Activated CD4-positive, alpha-beta memory T cell treated with anti-CD3 and anti-CD28 coated beads, Interleukin-2, amount 10 ng/mL, durations not matched to agents 7 days and 5 days (primary cell): ENCODE measurements at regions not wholly inside any gene's neighbourhood (a gene's known extent, or its start where the extent isn't known, plus 50 kb on each side); places are given as distances from the start of the nearest gene placed in this dataset.

Experiments used
- CTCF ChIA-PET: fragments of 350-600 bp; sonication (Branson Sonifier 250); formaldehyde crosslinking; loops from one replicate; lab custom pipeline; 2021; ENCODE audit warnings: antibody characterized with exemption, inconsistent platforms; lab: Charles Lee
- POLR2A ChIA-PET: fragments of 350-600 bp; sonication (Branson Sonifier 250); formaldehyde crosslinking; loops from one replicate; lab custom pipeline; 2021; ENCODE audit warnings: antibody characterized with exemption; lab: Charles Lee
- DNase-seq: peaks from one replicate; pipeline ENCODE4 v3.0.0-alpha.2; 2020
- H3K27ac Mint-ChIP-seq: one replicate; pipeline ENCODE4 v1.8.0; 2021; ENCODE audit warnings: mild to moderate bottlenecking, mixed read lengths
- H3K27me3 Mint-ChIP-seq: one replicate; pipeline ENCODE4 v1.8.0; 2021; ENCODE audit warnings: mixed read lengths
- H3K36me3 Mint-ChIP-seq: one replicate; pipeline ENCODE4 v1.8.0; 2021; ENCODE audit warnings: low read depth, mixed read lengths
- H3K4me1 Mint-ChIP-seq: one replicate; pipeline ENCODE4 v1.8.0; 2021; ENCODE audit warnings: mixed read lengths
- H3K4me3 Mint-ChIP-seq: one replicate; pipeline ENCODE4 v1.8.0; 2021; ENCODE audit warnings: mild to moderate bottlenecking, mixed read lengths
- H3K9me3 Mint-ChIP-seq: one replicate; pipeline ENCODE4 v1.8.0; 2021; ENCODE audit warnings: mixed read lengths

- Mint-ChIP-seq H3K4me1 (peaks cover 40% of the 10 kb centered on the region), H3K4me3 (no peak overlapping the region), H3K27ac (no peak overlapping the region), H3K9me3 (peaks cover 16% of the 10 kb centered on the region), H3K36me3 (peaks cover 82% of the 10 kb centered on the region), H3K27me3 (no peaks in the 10 kb centered on the region)
- no peak for DNase-seq
- POLR2A ChIA-PET, result interaction anchor here (1.3 kb wide), 1 partner anchor 11 kb away, joined by 3 read pairs; no protein-coding TSS in a partner anchor
- CTCF ChIA-PET, result interaction anchor here (0.9 kb wide), 1 partner anchor 11 kb away, joined by 3 read pairs; no protein-coding TSS in a partner anchor
These were observed 241.5 kb downstream of the AUH start for GRCh38 chr9:91120200-91120599.

GRCh38 chr9:91122755-91123154 lies 239.0 kb downstream of the AUH start:
- peaks cover 85% of the 10 kb centered on the region for H3K36me3 Mint-ChIP-seq
- peaks cover 20% of the 10 kb centered on the region for H3K9me3 Mint-ChIP-seq
- H3K4me1 Mint-ChIP-seq, result peaks cover 26% of the 10 kb centered on the region
- no peak overlapping the region for H3K4me3 Mint-ChIP-seq
- no peaks in the 10 kb centered on the region for H3K27me3 Mint-ChIP-seq
- no peak overlapping the region for H3K27ac Mint-ChIP-seq
- no peak for DNase-seq
- POLR2A ChIA-PET, result interaction anchor here (1.0 kb wide), 1 partner anchor 9 kb away, joined by 3 read pairs; no protein-coding TSS in a partner anchor
- CTCF ChIA-PET, result interaction anchor here (1.6 kb wide), 1 partner anchor 208 kb away, joined by 3 read pairs; no protein-coding TSS in a partner anchor

GRCh38 chr9:91126761-91127445 lies 234.8 kb downstream of the AUH start:
- POLR2A ChIA-PET, result interaction anchor here (0.9 to 5.5 kb wide), 3 partner anchors 26 to 296 kb away, joined by 3 to 39 read pairs (median 16); partner anchors contain the start of gene NFIL3
- H3K36me3 Mint-ChIP-seq, result peaks cover 93% of the 10 kb centered on the region

GRCh38 chr9:91127653-91128052 lies 234.1 kb downstream of the AUH start:
- peaks cover 46% of the 10 kb centered on the region for H3K4me1 Mint-ChIP-seq
- H3K4me3 Mint-ChIP-seq, result no peak overlapping the region
- peaks cover 93% of the 10 kb centered on the region for H3K36me3 Mint-ChIP-seq
- H3K9me3 Mint-ChIP-seq, result peaks cover 13% of the 10 kb centered on the region
- no peaks in the 10 kb centered on the region for H3K27me3 Mint-ChIP-seq
- CTCF ChIA-PET, result no interaction called here
- POLR2A ChIA-PET, result interaction anchor here (0.9 to 5.5 kb wide), 3 partner anchors 25 to 295 kb away, joined by 3 to 39 read pairs (median 16); partner anchors contain the start of gene NFIL3
- no peak for DNase-seq
- no peak overlapping the region for H3K27ac Mint-ChIP-seq

More at GRCh38 chr9:91126761-91127445, 234.8 kb downstream of the AUH start:
- Mint-ChIP-seq H3K27me3 (no peaks in the 10 kb centered on the region), H3K4me1 (peaks cover 41% of the 10 kb centered on the region), H3K9me3 (peaks cover 18% of the 10 kb centered on the region), H3K27ac (no peak overlapping the region), H3K4me3 (no peak overlapping the region)
- CTCF ChIA-PET, result no interaction called here
- no peak for DNase-seq

GRCh38 chr9:91130796-91131318 lies 230.9 kb downstream of the AUH start:
- H3K27me3 Mint-ChIP-seq, result no peaks in the 10 kb centered on the region
- DNase-seq, result no peak
- H3K27ac Mint-ChIP-seq, result peak overlapping the region; percentile 99
- H3K4me1 Mint-ChIP-seq, result peaks cover 58% of the 10 kb centered on the region
- ChIA-PET CTCF (interaction anchor here (0.8 to 3.5 kb wide), 12 partner anchors 9 to 230 kb away, joined by 3 to 22 read pairs (median 4); no protein-coding TSS in a partner anchor), POLR2A (interaction anchor here (0.6 to 7.7 kb wide), 29 partner anchors 8 to 295 kb away, joined by 3 to 216 read pairs (median 5); partner anchors contain the start of genes AUH and NFIL3)
- H3K9me3 Mint-ChIP-seq, result peaks cover 10% of the 10 kb centered on the region
- H3K36me3 Mint-ChIP-seq, result peaks cover 90% of the 10 kb centered on the region
- peak overlapping the region; percentile 62 for H3K4me3 Mint-ChIP-seq

GRCh38 chr9:91131433-91131839 lies 230.3 kb downstream of the AUH start:
- Mint-ChIP-seq H3K4me3 (peak overlapping the region; percentile 62), H3K36me3 (peaks cover 90% of the 10 kb centered on the region), H3K9me3 (peaks cover 12% of the 10 kb centered on the region), H3K27me3 (no peaks in the 10 kb centered on the region), H3K4me1 (peaks cover 61% of the 10 kb centered on the region), H3K27ac (peak overlapping the region; percentile 99)
- ChIA-PET CTCF (interaction anchor here (0.8 to 3.5 kb wide), 13 partner anchors 9 to 229 kb away, joined by 3 to 22 read pairs (median 4); no protein-coding TSS in a partner anchor), POLR2A (interaction anchor here (0.6 to 7.7 kb wide), 30 partner anchors 9 to 294 kb away, joined by 3 to 216 read pairs (median 4); partner anchors contain the start of genes AUH and NFIL3)
- peak; percentile 90 for DNase-seq

GRCh38 chr9:91132576-91133073 lies 229.1 kb downstream of the AUH start:
- no peak for DNase-seq
- peaks cover 14% of the 10 kb centered on the region for H3K9me3 Mint-ChIP-seq
- no peaks in the 10 kb centered on the region for H3K27me3 Mint-ChIP-seq
- POLR2A ChIA-PET, result interaction anchor here (2.2 to 7.7 kb wide), 7 partner anchors 16 to 228 kb away, joined by 7 to 216 read pairs (median 26); partner anchors contain the start of gene AUH
- peak overlapping the region; percentile 99 for H3K27ac Mint-ChIP-seq
- H3K4me3 Mint-ChIP-seq, result no peak overlapping the region
- H3K4me1 Mint-ChIP-seq, result peaks cover 73% of the 10 kb centered on the region
- H3K36me3 Mint-ChIP-seq, result peaks cover 92% of the 10 kb centered on the region
- CTCF ChIA-PET, result interaction anchor here (1.0 to 3.5 kb wide), 4 partner anchors 15 to 121 kb away, joined by 3 to 22 read pairs (median 10); no protein-coding TSS in a partner anchor

- H3K4me3 Mint-ChIP-seq, result no peak overlapping the region
- DNase-seq, result no peak
- H3K27ac Mint-ChIP-seq, result no peak overlapping the region
- peaks cover 77% of the 10 kb centered on the region for H3K4me1 Mint-ChIP-seq
- ChIA-PET CTCF (no interaction called here), POLR2A (interaction anchor here (7.7 kb wide), 1 partner anchor 14 kb away, joined by 216 read pairs; no protein-coding TSS in a partner anchor)
- no peaks in the 10 kb centered on the region for H3K27me3 Mint-ChIP-seq
- peaks cover 16% of the 10 kb centered on the region for H3K9me3 Mint-ChIP-seq
- H3K36me3 Mint-ChIP-seq, result peaks cover 88% of the 10 kb centered on the region
These were observed 227.1 kb downstream of the AUH start for GRCh38 chr9:91134608-91135007.

GRCh38 chr9:91137391-91137790 lies 224.3 kb downstream of the AUH start:
- H3K36me3 Mint-ChIP-seq, result peaks cover 86% of the 10 kb centered on the region
- no peak overlapping the region for H3K27ac Mint-ChIP-seq
- DNase-seq, result no peak
- no peak overlapping the region for H3K4me3 Mint-ChIP-seq
- H3K27me3 Mint-ChIP-seq, result no peaks in the 10 kb centered on the region
- peaks cover 65% of the 10 kb centered on the region for H3K4me1 Mint-ChIP-seq
- CTCF ChIA-PET, result no interaction called here
- peaks cover 16% of the 10 kb centered on the region for H3K9me3 Mint-ChIP-seq
- POLR2A ChIA-PET, result interaction anchor here (0.8 to 1.5 kb wide), 3 partner anchors 10 to 287 kb away, joined by 3 read pairs; no protein-coding TSS in a partner anchor

- POLR2A ChIA-PET, result interaction anchor here (1.0 to 4.1 kb wide), 3 partner anchors 12 to 285 kb away, joined by 3 to 21 read pairs (median 5); partner anchors contain the start of gene NFIL3
These were observed 223.0 kb downstream of the AUH start for GRCh38 chr9:91138760-91139159.

GRCh38 chr9:91141407-91141965 lies 220.2 kb downstream of the AUH start:
- Mint-ChIP-seq H3K27ac (peak overlapping the region; percentile 11), H3K4me1 (peaks cover 69% of the 10 kb centered on the region), H3K36me3 (peaks cover 87% of the 10 kb centered on the region), H3K27me3 (no peaks in the 10 kb centered on the region), H3K4me3 (no peak overlapping the region), H3K9me3 (peaks cover 11% of the 10 kb centered on the region)
- CTCF ChIA-PET, result interaction anchor here (2.4 kb wide), 1 partner anchor 10 kb away, joined by 6 read pairs; no protein-coding TSS in a partner anchor
- POLR2A ChIA-PET, result interaction anchor here (0.5 to 4.1 kb wide), 9 partner anchors 9 to 654 kb away, joined by 3 to 21 read pairs (median 3); partner anchors contain the start of gene NFIL3
- no peak for DNase-seq

More at GRCh38 chr9:91138760-91139159, 223.0 kb downstream of the AUH start:
- CTCF ChIA-PET, result interaction anchor here (1.2 kb wide), 1 partner anchor 224 kb away, joined by 3 read pairs; no protein-coding TSS in a partner anchor
- no peaks in the 10 kb centered on the region for H3K27me3 Mint-ChIP-seq
- H3K36me3 Mint-ChIP-seq, result peaks cover 90% of the 10 kb centered on the region
- H3K9me3 Mint-ChIP-seq, result peaks cover 13% of the 10 kb centered on the region
- DNase-seq, result no peak
- peaks cover 63% of the 10 kb centered on the region for H3K4me1 Mint-ChIP-seq
- no peak overlapping the region for H3K27ac Mint-ChIP-seq
- H3K4me3 Mint-ChIP-seq, result no peak overlapping the region

GRCh38 chr9:91143162-91143561 lies 218.6 kb downstream of the AUH start:
- Mint-ChIP-seq H3K4me1 (peaks cover 70% of the 10 kb centered on the region), H3K27ac (no peak overlapping the region), H3K36me3 (peaks cover 89% of the 10 kb centered on the region), H3K9me3 (peaks cover 8% of the 10 kb centered on the region), H3K27me3 (no peaks in the 10 kb centered on the region), H3K4me3 (no peak overlapping the region)
- POLR2A ChIA-PET, result interaction anchor here (1.3 to 10.0 kb wide), 4 partner anchors 7 to 106 kb away, joined by 3 to 216 read pairs (median 14); no protein-coding TSS in a partner anchor
- CTCF ChIA-PET, result no interaction called here
- DNase-seq, result no peak
